Central memory CD8-positive, alpha-beta T cell (primary cell): ENCODE measurements at regions not wholly inside any gene's neighbourhood (a gene's known extent, or its start where the extent isn't known, plus 50 kb on each side); places are given as distances from the start of the nearest gene placed in this dataset.
"Not testable (repeated sequence)": the region's sequence is repeated elsewhere in the genome, so short reads cannot be mapped to it uniquely, and the experiment has no call there.

Source experiments
- ATAC-seq: fragments of 150-1000 bp; cut with Tn5 transposase; replicated peaks from 2 replicates; pipeline ENCODE4 v1.10.0; 2022; ENCODE audit warnings: mild to moderate bottlenecking, moderate FRiP score, moderate number of reproducible peaks; ENCODE audit not compliant: poor library complexity, severe bottlenecking; ENCODE audit errors: extremely low read depth
- DNase-seq, 2 donors: peaks; one replicate each; pipeline ENCODE4 v3.0.0; 2021; ENCODE audit warnings: low spot score in 2 of 2
- H3K27ac Mint-ChIP-seq: one replicate; pipeline ENCODE4 v1.8.0; 2022; ENCODE audit warnings: low read depth, mild to moderate bottlenecking, moderate library complexity, mixed read lengths
- H3K27me3 Mint-ChIP-seq: one replicate; pipeline ENCODE4 v1.8.0; 2022; ENCODE audit warnings: mixed read lengths
- H3K36me3 Mint-ChIP-seq: one replicate; pipeline ENCODE4 v1.8.0; 2022; ENCODE audit warnings: mild to moderate bottlenecking, moderate library complexity, mixed read lengths; ENCODE audit not compliant: insufficient read depth
- H3K4me1 Mint-ChIP-seq: one replicate; pipeline ENCODE4 v1.8.0; 2022; ENCODE audit warnings: mixed read lengths
- H3K4me3 Mint-ChIP-seq: one replicate; pipeline ENCODE4 v1.8.0; 2022; ENCODE audit warnings: mild to moderate bottlenecking, moderate library complexity, mixed read lengths
- H3K9me3 Mint-ChIP-seq: one replicate; pipeline ENCODE4 v1.8.0; 2022; ENCODE audit warnings: mixed read lengths

- no peaks in the 10 kb centered on the region for H3K36me3 Mint-ChIP-seq
- no peaks in the 10 kb centered on the region for H3K27me3 Mint-ChIP-seq
- DNase-seq = no peak
- H3K9me3 Mint-ChIP-seq = peaks cover 1% of the 10 kb centered on the region
- no peaks in the 10 kb centered on the region for H3K4me1 Mint-ChIP-seq
- ATAC-seq = no peak
- H3K27ac Mint-ChIP-seq = no peak overlapping the region
- H3K4me3 Mint-ChIP-seq = no peak overlapping the region
These were observed 511.1 kb upstream of the UBE2E2 start for GRCh38 chr3:22691856-22692628.

- Mint-ChIP-seq H3K27me3 (no peaks in the 10 kb centered on the region), H3K4me1 (no peaks in the 10 kb centered on the region), H3K27ac (no peak overlapping the region), H3K4me3 (no peak overlapping the region), H3K9me3 (peaks cover 3% of the 10 kb centered on the region), H3K36me3 (no peaks in the 10 kb centered on the region)
- DNase-seq (no peak), ATAC-seq (no peak)
These were observed 502.3 kb upstream of the UBE2E2 start for GRCh38 chr3:22700876-22701275.

GRCh38 chr3:22704166-22704565, 499.0 kb upstream of the UBE2E2 start:
- no peak overlapping the region for H3K27ac Mint-ChIP-seq
- H3K27me3 Mint-ChIP-seq = no peaks in the 10 kb centered on the region
- peaks cover 1% of the 10 kb centered on the region for H3K36me3 Mint-ChIP-seq
- DNase-seq = no peak
- peaks cover 22% of the 10 kb centered on the region for H3K9me3 Mint-ChIP-seq
- H3K4me1 Mint-ChIP-seq = no peaks in the 10 kb centered on the region
- no peak overlapping the region for H3K4me3 Mint-ChIP-seq
- no peak for ATAC-seq

GRCh38 chr3:22704571-22705354, 498.4 kb upstream of the UBE2E2 start:
- DNase-seq (no peak), ATAC-seq (no peak)
- Mint-ChIP-seq H3K27me3 (no peaks in the 10 kb centered on the region), H3K27ac (no peak overlapping the region), H3K4me1 (no peaks in the 10 kb centered on the region), H3K4me3 (no peak overlapping the region), H3K9me3 (peaks cover 27% of the 10 kb centered on the region), H3K36me3 (peaks cover 1% of the 10 kb centered on the region)

GRCh38 chr3:22706922-22707321, 496.2 kb upstream of the UBE2E2 start:
- H3K4me1 Mint-ChIP-seq, H3K4me3 Mint-ChIP-seq: not testable (repeated sequence)

GRCh38 chr3:22713936-22714335, 489.2 kb upstream of the UBE2E2 start:
- ATAC-seq = no peak
- H3K9me3 Mint-ChIP-seq = peaks cover 25% of the 10 kb centered on the region
- DNase-seq = no peak

More at GRCh38 chr3:22706922-22707321, 496.2 kb upstream of the UBE2E2 start:
- H3K27ac Mint-ChIP-seq, ATAC-seq, H3K36me3 Mint-ChIP-seq, DNase-seq, H3K27me3 Mint-ChIP-seq: not testable (repeated sequence)
- peaks cover 36% of the 10 kb centered on the region for H3K9me3 Mint-ChIP-seq

GRCh38 chr3:22714749-22715148, 488.4 kb upstream of the UBE2E2 start:
- H3K4me1 Mint-ChIP-seq = no peaks in the 10 kb centered on the region
- DNase-seq = no peak

More at GRCh38 chr3:22713936-22714335, 489.2 kb upstream of the UBE2E2 start:
- Mint-ChIP-seq H3K36me3 (peaks cover 3% of the 10 kb centered on the region), H3K4me1 (no peaks in the 10 kb centered on the region), H3K27ac (no peak overlapping the region), H3K4me3 (no peak overlapping the region), H3K27me3 (no peaks in the 10 kb centered on the region)

GRCh38 chr3:22720596-22720995, 482.5 kb upstream of the UBE2E2 start:
- Mint-ChIP-seq H3K9me3 (no peaks in the 10 kb centered on the region), H3K4me1 (no peaks in the 10 kb centered on the region), H3K4me3 (no peak overlapping the region), H3K27me3 (no peaks in the 10 kb centered on the region), H3K36me3 (no peaks in the 10 kb centered on the region), H3K27ac (no peak overlapping the region)
- ATAC-seq (no peak), DNase-seq (no peak)

More at GRCh38 chr3:22714749-22715148, 488.4 kb upstream of the UBE2E2 start:
- Mint-ChIP-seq H3K27ac (no peak overlapping the region), H3K4me3 (no peak overlapping the region), H3K9me3 (peaks cover 18% of the 10 kb centered on the region), H3K36me3 (peaks cover 3% of the 10 kb centered on the region), H3K27me3 (no peaks in the 10 kb centered on the region)
- ATAC-seq = no peak

GRCh38 chr3:22724420-22724819, 478.7 kb upstream of the UBE2E2 start:
- H3K36me3 Mint-ChIP-seq = no peaks in the 10 kb centered on the region
- H3K9me3 Mint-ChIP-seq = peaks cover 6% of the 10 kb centered on the region
- no peaks in the 10 kb centered on the region for H3K4me1 Mint-ChIP-seq
- H3K4me3 Mint-ChIP-seq = no peak overlapping the region
- H3K27me3 Mint-ChIP-seq = no peaks in the 10 kb centered on the region
- DNase-seq = no peak
- no peak overlapping the region for H3K27ac Mint-ChIP-seq
- ATAC-seq = no peak

GRCh38 chr3:22728406-22728805, 474.7 kb upstream of the UBE2E2 start:
- DNase-seq (no peak), ATAC-seq (no peak)
- Mint-ChIP-seq H3K27ac (no peak overlapping the region), H3K9me3 (peaks cover 21% of the 10 kb centered on the region), H3K4me3 (no peak overlapping the region), H3K36me3 (no peaks in the 10 kb centered on the region), H3K4me1 (no peaks in the 10 kb centered on the region), H3K27me3 (no peaks in the 10 kb centered on the region)

- DNase-seq (no peak), ATAC-seq (no peak)
- peaks cover 21% of the 10 kb centered on the region for H3K9me3 Mint-ChIP-seq
- H3K36me3 Mint-ChIP-seq = no peaks in the 10 kb centered on the region
- H3K4me3 Mint-ChIP-seq = no peak overlapping the region
- no peaks in the 10 kb centered on the region for H3K27me3 Mint-ChIP-seq
- no peak overlapping the region for H3K27ac Mint-ChIP-seq
- no peaks in the 10 kb centered on the region for H3K4me1 Mint-ChIP-seq
These were observed 473.9 kb upstream of the UBE2E2 start for GRCh38 chr3:22729212-22729611.

GRCh38 chr3:22729981-22730380, 473.1 kb upstream of the UBE2E2 start:
- no peak overlapping the region for H3K4me3 Mint-ChIP-seq
- no peak for DNase-seq
- H3K27ac Mint-ChIP-seq = no peak overlapping the region
- H3K9me3 Mint-ChIP-seq = peaks cover 21% of the 10 kb centered on the region
- ATAC-seq = no peak
- no peaks in the 10 kb centered on the region for H3K36me3 Mint-ChIP-seq
- H3K27me3 Mint-ChIP-seq = no peaks in the 10 kb centered on the region
- H3K4me1 Mint-ChIP-seq = no peaks in the 10 kb centered on the region

- Mint-ChIP-seq H3K9me3 (peaks cover 21% of the 10 kb centered on the region), H3K27ac (no peak overlapping the region), H3K27me3 (no peaks in the 10 kb centered on the region), H3K4me1 (no peaks in the 10 kb centered on the region), H3K4me3 (no peak overlapping the region), H3K36me3 (no peaks in the 10 kb centered on the region)
- no peak for ATAC-seq
- no peak for DNase-seq
These were observed 472.4 kb upstream of the UBE2E2 start for GRCh38 chr3:22730701-22731100.
